Erythroblast (primary cell): ENCODE measurements at regions not wholly inside any gene's neighbourhood (a gene's known extent, or its start where the extent isn't known, plus 50 kb on each side); places are given as distances from the start of the nearest gene placed in this dataset.

Experiments
- GATA1 ChIP-seq: IDR thresholded peaks from 2 replicates; pipeline ENCODE4 v1.6.1; 2011; ENCODE audit warnings: low read depth, mild to moderate bottlenecking, control low read depth, low read length, moderate library complexity
- POLR2A ChIP-seq: IDR thresholded peaks from 2 replicates; pipeline ENCODE4 v1.6.1; 2011; ENCODE audit warnings: mild to moderate bottlenecking, low read length

- TF ChIP-seq POLR2A (no peak), GATA1 (no peak)
These were observed 305.0 kb upstream of the C2CD4B start for GRCh38 chr15:62469874-62470688.
